ENCODE measurements at regions not wholly inside any gene's neighbourhood (a gene's known extent, or its start where the extent isn't known, plus 50 kb on each side); places are given as distances from the start of the nearest gene placed in this dataset.

DNA sequence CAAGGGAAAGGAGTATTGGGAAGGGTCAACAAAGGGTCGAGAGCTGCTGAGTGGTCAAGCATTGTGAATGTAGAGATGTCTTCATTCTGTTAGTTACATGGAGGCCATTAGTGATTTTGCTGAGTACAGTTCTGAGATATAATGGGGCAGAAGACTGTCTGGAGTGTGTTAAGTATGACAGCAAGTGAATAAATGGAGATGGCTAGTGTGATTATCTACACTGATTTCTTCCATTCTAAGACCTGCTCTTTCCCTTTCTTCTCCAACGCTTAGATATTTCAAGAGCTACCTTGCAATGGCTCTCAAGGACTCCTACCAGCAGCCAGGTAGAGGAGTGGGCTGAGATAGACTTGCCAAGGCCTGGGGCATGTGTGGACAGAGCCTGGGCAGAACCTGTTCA, 216.5 kb downstream of the MFSD1 start:
- no peak overlapping the region for H3K4me3 ChIP-seq (ENCODE audit: low read depth, low read length)
- TF ChIP-seq, protein P1, sequence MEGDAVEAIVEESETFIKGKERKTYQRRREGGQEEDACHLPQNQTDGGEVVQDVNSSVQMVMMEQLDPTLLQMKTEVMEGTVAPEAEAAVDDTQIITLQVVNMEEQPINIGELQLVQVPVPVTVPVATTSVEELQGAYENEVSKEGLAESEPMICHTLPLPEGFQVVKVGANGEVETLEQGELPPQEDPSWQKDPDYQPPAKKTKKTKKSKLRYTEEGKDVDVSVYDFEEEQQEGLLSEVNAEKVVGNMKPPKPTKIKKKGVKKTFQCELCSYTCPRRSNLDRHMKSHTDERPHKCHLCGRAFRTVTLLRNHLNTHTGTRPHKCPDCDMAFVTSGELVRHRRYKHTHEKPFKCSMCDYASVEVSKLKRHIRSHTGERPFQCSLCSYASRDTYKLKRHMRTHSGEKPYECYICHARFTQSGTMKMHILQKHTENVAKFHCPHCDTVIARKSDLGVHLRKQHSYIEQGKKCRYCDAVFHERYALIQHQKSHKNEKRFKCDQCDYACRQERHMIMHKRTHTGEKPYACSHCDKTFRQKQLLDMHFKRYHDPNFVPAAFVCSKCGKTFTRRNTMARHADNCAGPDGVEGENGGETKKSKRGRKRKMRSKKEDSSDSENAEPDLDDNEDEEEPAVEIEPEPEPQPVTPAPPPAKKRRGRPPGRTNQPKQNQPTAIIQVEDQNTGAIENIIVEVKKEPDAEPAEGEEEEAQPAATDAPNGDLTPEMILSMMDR (IDR thresholded peaks at IDR 0.05; ENCODE audit: borderline replicate concordance, insufficient read depth, low read depth, low read length) = no peak

DNA sequence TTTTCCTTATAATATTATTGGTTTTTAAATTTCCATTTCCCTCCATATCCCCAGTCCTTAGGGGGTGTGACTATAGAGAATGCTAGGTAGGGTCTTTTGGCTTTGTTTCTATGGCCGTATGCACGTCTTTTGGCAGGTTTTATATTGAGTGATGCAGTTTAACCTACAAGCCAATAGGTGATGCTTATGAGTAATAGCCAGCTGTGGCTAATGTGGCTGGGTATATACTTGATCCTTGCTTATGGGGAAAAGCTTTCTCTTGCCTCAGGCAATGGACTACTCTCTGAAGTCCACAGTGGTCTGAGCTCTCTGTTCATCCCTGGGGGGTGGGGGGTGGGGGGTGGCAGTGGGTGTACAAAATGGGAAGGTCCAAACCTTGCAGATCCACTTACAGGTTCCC, 223.9 kb downstream of the MFSD1 start:
- TF ChIP-seq, protein P1 (IDR thresholded peaks at IDR 0.05; ENCODE audit: borderline replicate concordance, insufficient read depth, low read depth, low read length) = no peak
- no peak overlapping the region for H3K4me3 ChIP-seq (ENCODE audit: low read depth, low read length)

DNA sequence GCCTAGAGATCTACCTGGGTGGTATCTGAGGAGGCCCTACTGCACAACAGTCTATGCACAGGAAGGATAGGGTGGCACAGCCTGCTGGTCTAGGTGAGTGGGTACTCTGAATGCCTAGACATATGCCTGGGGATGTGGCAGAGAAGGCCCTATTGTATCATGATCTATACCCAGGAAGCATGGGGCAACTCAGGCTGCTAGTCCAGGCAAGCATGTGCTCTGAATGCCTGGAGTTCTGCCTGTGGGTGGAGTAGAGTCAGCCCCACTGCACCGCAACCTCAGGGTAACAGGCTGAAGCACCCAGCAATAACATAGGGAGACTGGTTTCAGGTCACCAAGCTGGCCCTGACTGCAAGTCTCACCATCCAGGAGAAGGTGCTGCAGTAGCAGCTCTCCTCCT, 224.7 kb downstream of the MFSD1 start:
- no peak overlapping the region for H3K4me3 ChIP-seq (ENCODE audit: low read depth, low read length)
- TF ChIP-seq, protein P1 (IDR thresholded peaks at IDR 0.05; ENCODE audit: borderline replicate concordance, insufficient read depth, low read depth, low read length) = no peak

DNA sequence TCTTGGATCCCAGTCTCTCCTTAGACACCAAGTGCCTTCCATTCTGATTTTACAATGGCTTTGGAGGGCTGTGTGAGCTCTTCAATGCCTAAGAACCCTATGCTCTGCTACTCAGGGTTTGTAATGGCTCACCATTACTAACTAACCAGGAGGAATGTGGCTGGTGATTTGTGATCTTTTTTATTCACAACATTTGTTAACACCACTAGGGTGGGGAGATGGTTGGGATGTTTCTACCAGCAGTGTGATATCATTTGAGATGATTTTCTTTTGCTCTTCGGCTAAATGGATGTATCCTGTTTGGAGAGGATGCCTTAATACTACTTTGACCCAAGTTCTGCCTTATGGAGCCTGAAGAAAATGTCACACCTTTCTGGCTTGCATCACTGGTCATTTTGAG, 226.9 kb downstream of the MFSD1 start:
- no peak overlapping the region for H3K4me3 ChIP-seq (ENCODE audit: low read depth, low read length)
- TF ChIP-seq, protein P1 (IDR thresholded peaks at IDR 0.05; ENCODE audit: borderline replicate concordance, insufficient read depth, low read depth, low read length) = no peak

DNA sequence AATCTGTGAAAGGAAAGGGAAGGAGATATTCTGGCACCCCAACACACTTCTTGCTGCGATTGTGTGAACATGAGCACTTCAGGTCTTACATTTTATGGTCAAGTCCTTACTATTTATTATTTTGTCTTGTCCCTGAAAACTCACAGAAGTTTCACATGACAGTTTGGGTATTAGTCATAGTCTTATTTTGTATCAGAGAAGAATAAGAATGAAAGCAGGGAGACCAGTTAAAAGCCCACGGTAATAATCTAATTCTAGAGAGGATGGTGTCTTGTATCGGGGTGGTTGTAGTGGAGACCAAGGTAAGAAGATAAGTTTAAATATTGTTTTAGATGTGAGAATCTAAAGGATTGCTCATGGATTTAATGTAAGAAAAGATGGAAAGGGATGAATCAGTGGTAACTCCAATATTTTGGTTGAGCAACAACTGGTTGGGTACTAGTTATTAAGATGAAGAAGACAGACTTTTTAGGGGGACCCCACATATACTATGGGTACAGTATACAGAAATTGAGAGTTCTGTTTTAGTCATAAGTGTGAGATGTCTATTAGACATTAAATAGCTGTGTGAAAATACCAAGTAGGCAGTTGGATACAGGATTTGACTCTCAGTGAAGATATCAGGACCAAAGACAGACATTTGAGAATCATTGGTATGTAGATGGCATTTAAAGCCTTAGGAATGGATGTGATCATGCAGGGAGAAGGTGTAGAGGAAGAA, 227.6 kb downstream of the MFSD1 start:
- TF ChIP-seq, protein P1 (IDR thresholded peaks at IDR 0.05; ENCODE audit: borderline replicate concordance, insufficient read depth, low read depth, low read length) = no peak
- no peak overlapping the region for H3K4me3 ChIP-seq (ENCODE audit: low read depth, low read length)

DNA sequence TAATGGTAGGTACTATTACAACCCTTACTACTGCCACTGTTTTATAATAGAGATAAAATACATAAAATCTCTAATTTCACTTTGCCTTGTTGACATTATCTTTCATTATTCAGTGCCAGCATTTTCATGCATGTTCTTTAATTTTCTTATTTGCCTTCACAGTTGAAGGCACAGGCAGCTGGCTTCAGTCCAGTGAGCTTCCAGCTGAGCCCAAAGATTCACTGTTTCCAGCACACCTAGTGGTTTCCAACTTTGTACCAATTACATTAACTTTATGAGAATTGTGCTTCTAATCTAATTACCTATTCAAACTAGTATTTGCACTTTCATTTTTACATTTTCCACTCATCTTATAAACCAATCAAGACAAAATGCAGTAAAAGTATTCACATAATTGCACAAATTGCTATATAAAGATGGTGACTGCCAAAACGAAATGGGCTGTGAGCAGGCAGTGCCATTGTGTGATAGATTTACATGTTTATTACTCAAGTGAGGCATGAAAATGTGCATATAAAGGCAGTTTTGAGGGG, 228.3 kb downstream of the MFSD1 start:
- TF ChIP-seq, protein P1 (IDR thresholded peaks at IDR 0.05; ENCODE audit: borderline replicate concordance, insufficient read depth, low read depth, low read length) = no peak
- no peak overlapping the region for H3K4me3 ChIP-seq (ENCODE audit: low read depth, low read length)
